GM19328 (cell line): ENCODE measurements at regions not wholly inside any gene's neighbourhood (a gene's known extent, or its start where the extent isn't known, plus 50 kb on each side); places are given as distances from the start of the nearest gene placed in this dataset.
"Not testable (repeated sequence)": the region's sequence is repeated elsewhere in the genome, so short reads cannot be mapped to it uniquely, and the experiment has no call there.

Experiments
- ATAC-seq: cut with Tn5 transposase; IDR thresholded peaks from one replicate; pipeline ENCODE4 v1.9.1; 2021; ENCODE audit warnings: mild to moderate bottlenecking, moderate library complexity; ENCODE audit not compliant: unreplicated experiment

GRCh38 chr1:65527190-65527589 is 106.7 kb downstream of the LEPR start:
- no peak for ATAC-seq

- ATAC-seq, result no peak
Measured at GRCh38 chr1:65527707-65528503, 107.4 kb downstream of the LEPR start.

- ATAC-seq, result no peak
Measured at GRCh38 chr1:65531972-65532570, 111.6 kb downstream of the LEPR start.

GRCh38 chr1:65535981-65536380 is 115.5 kb downstream of the LEPR start:
- ATAC-seq, result no peak

GRCh38 chr1:65538086-65538485 is 117.6 kb downstream of the LEPR start:
- no peak for ATAC-seq

- no peak for ATAC-seq
Measured at GRCh38 chr1:65538664-65539063, 118.2 kb downstream of the LEPR start.

GRCh38 chr1:65539266-65540131 is 119.0 kb downstream of the LEPR start:
- ATAC-seq, result no peak

- no peak for ATAC-seq
Measured at GRCh38 chr1:65541161-65541560, 120.7 kb downstream of the LEPR start.

- no peak for ATAC-seq
Measured at GRCh38 chr1:65541865-65542264, 121.4 kb downstream of the LEPR start.

- not testable (repeated sequence) for ATAC-seq
Measured at GRCh38 chr1:65542592-65542991, 122.1 kb downstream of the LEPR start.

- not testable (repeated sequence) for ATAC-seq
Measured at GRCh38 chr1:65550306-65551010, 130.0 kb downstream of the LEPR start.

- not testable (repeated sequence) for ATAC-seq
Measured at GRCh38 chr1:65552484-65552883, 132.0 kb downstream of the LEPR start.

GRCh38 chr1:65554086-65554764 is 133.8 kb downstream of the LEPR start:
- ATAC-seq, result not testable (repeated sequence)

- ATAC-seq, result no peak
Measured at GRCh38 chr1:65554829-65555228, 134.4 kb downstream of the LEPR start.

- ATAC-seq, result no peak
Measured at GRCh38 chr1:65558215-65558614, 137.7 kb downstream of the LEPR start.

- no peak for ATAC-seq
Measured at GRCh38 chr1:65564493-65564892, 144.0 kb downstream of the LEPR start.

GRCh38 chr1:65568285-65568684 is 147.8 kb downstream of the LEPR start:
- ATAC-seq, result no peak

- no peak for ATAC-seq
Measured at GRCh38 chr1:65572701-65573421, 152.4 kb downstream of the LEPR start.

GRCh38 chr1:65577278-65577677 is 156.8 kb downstream of the LEPR start:
- no peak for ATAC-seq

GRCh38 chr1:65577982-65578381 is 157.5 kb downstream of the LEPR start:
- ATAC-seq, result not testable (repeated sequence)
